H1 (cell line): ENCODE measurements at regions not wholly inside any gene's neighbourhood (a gene's known extent, or its start where the extent isn't known, plus 50 kb on each side); places are given as distances from the start of the nearest gene placed in this dataset.

Source experiments
- CTCF ChIA-PET: fragments of 300-600 bp; sonication (Branson Sonifier 250); formaldehyde crosslinking; loops from one replicate; lab custom pipeline; 2021; ENCODE audit not compliant: partially characterized antibody; lab: Charles Lee
- POLR2A ChIA-PET: fragments of 300-600 bp; sonication (Branson Sonifier 250); formaldehyde crosslinking; loops from one replicate; lab custom pipeline; 2021; ENCODE audit warnings: inconsistent platforms; ENCODE audit not compliant: partially characterized antibody; lab: Charles Lee
- DNase-seq, 2 experiments: peaks; one replicate each; pipeline versions ENCODE4 v3.0.0 to v3.0.0-alpha.2; 2010 to 2022; ENCODE audit warnings: low spot score in 2 of 2, low read depth in 1 of 2, mixed read lengths in 1 of 2
- FAIRE-seq: peaks from 2 replicates; lab custom pipeline; 2011; peaks lifted over from hg19 to GRCh38; lab: Jason Lieb, UNC
- H2AFZ ChIP-seq: 2 replicates; pipeline ENCODE4 v1.8.1; 2012; ENCODE audit warnings: low read length, inconsistent platforms
- H2AK5ac ChIP-seq: 2 replicates; pipeline ENCODE4 v1.6.1; 2013; ENCODE audit warnings: low read depth, low read length
- H2BK120ac ChIP-seq: replicated peaks from 2 replicates; pipeline ENCODE3; 2013; ENCODE audit warnings: low read depth, low read length, inconsistent platforms
- H2BK12ac ChIP-seq: 2 replicates; pipeline ENCODE4 v1.6.1; 2013; ENCODE audit warnings: low read depth, low read length
- H2BK15ac ChIP-seq: 2 replicates; pipeline ENCODE4 v1.6.1; 2013; ENCODE audit warnings: low read length
- H2BK20ac ChIP-seq: 2 replicates; pipeline ENCODE4 v1.6.1; 2013; ENCODE audit warnings: low read length
- H2BK5ac ChIP-seq: 2 replicates; pipeline ENCODE4 v1.6.1; 2013; ENCODE audit warnings: low read depth, low read length
- H3K14ac ChIP-seq: 2 replicates; pipeline ENCODE4 v1.6.1; 2013; ENCODE audit warnings: inconsistent platforms; ENCODE audit not compliant: insufficient read length
- H3K18ac ChIP-seq: 2 replicates; pipeline ENCODE4 v1.6.1; 2013; ENCODE audit warnings: low read length; ENCODE audit errors: extremely low read depth
- H3K23ac ChIP-seq: 2 replicates; pipeline ENCODE4 v1.6.1; 2013; ENCODE audit warnings: inconsistent platforms; ENCODE audit not compliant: insufficient read length
- H3K23me2 ChIP-seq: 2 replicates; pipeline ENCODE4 v1.6.1; 2013; ENCODE audit warnings: low read depth, low read length
- H3K27ac ChIP-seq: 2 replicates; pipeline ENCODE4 v1.6.1; 2011; ENCODE audit warnings: low read depth, low read length, inconsistent platforms
- H3K27me3 ChIP-seq, 4 experiments: replicated peaks in 1 of 4; 1 replicate in 1 of 4; 2 replicates in 3 of 4; pipeline versions ENCODE4 v1.6.1 to v1.8.1; 2011 to 2013; ENCODE audit warnings: low read length in 3 of 4, mild to moderate bottlenecking in 3 of 4, inconsistent platforms in 2 of 4, mixed read lengths in 2 of 4, moderate library complexity in 1 of 4; ENCODE audit not compliant: control insufficient read depth in 3 of 4, insufficient read depth in 3 of 4; ENCODE audit errors: extremely low read depth in 1 of 4
- H3K36me3 ChIP-seq, 4 experiments: 2 replicates each; pipeline versions ENCODE4 v1.6.1 to v1.8.1; 2011 to 2013; ENCODE audit warnings: mild to moderate bottlenecking in 4 of 4, low read length in 3 of 4, moderate library complexity in 2 of 4, control low read depth in 1 of 4, inconsistent platforms in 1 of 4; ENCODE audit not compliant: insufficient read depth in 4 of 4, control insufficient read depth in 2 of 4
- H3K4ac ChIP-seq: replicated peaks from 2 replicates; pipeline ENCODE3; 2013; ENCODE audit warnings: low read length, low read depth, mixed read lengths, inconsistent platforms; ENCODE audit not compliant: insufficient read length
- H3K4me1 ChIP-seq, 4 experiments: replicated peaks in 1 of 4; 1 replicate in 1 of 4; 2 replicates in 3 of 4; pipeline versions ENCODE4 v1.6.1 to v1.8.1; 2011 to 2013; ENCODE audit warnings: low read length in 3 of 4, inconsistent platforms in 2 of 4, mixed read lengths in 1 of 4; ENCODE audit not compliant: insufficient read depth in 4 of 4, control insufficient read depth in 3 of 4
- H3K4me2 ChIP-seq, 2 experiments: 2 replicates each; pipeline versions ENCODE4 v1.6.1 to v1.8.1; 2011 to 2013; ENCODE audit warnings: low read depth in 2 of 2, low read length in 2 of 2, control low read depth in 1 of 2, inconsistent platforms in 1 of 2, mild to moderate bottlenecking in 1 of 2; ENCODE audit not compliant: insufficient read depth in 1 of 2
- H3K4me3 ChIP-seq, 4 experiments: fragments of 200-600, 300-600 bp in 1 of 4; sonication (generic), shearing (Covaris generic), sonication (Bioruptor Twin) in 1 of 4; 2 replicates each; pipeline versions ENCODE4 v1.5.1 to v1.8.1; 2011 to 2016; ENCODE audit warnings: low read length in 4 of 4, low read depth in 3 of 4, control low read depth in 2 of 4, inconsistent platforms in 2 of 4, mild to moderate bottlenecking in 2 of 4, mixed read lengths in 1 of 4, moderate library complexity in 1 of 4; ENCODE audit not compliant: insufficient read depth in 2 of 4; ENCODE audit errors: extremely low read depth in 1 of 4
- H3K56ac ChIP-seq: replicated peaks from 2 replicates; pipeline ENCODE3; 2013; ENCODE audit warnings: low read depth, mild to moderate bottlenecking, mixed read lengths, low read length, inconsistent platforms; ENCODE audit not compliant: insufficient read length
- H3K79me1 ChIP-seq: 2 replicates; pipeline ENCODE4 v1.6.1; 2013; ENCODE audit warnings: low read depth, low read length, control low read depth
- H3K79me2 ChIP-seq, 2 experiments: 2 replicates each; pipeline versions ENCODE4 v1.6.1 to v1.8.1; 2012 to 2013; ENCODE audit warnings: low read length in 2 of 2, mild to moderate bottlenecking in 2 of 2, inconsistent platforms in 1 of 2; ENCODE audit not compliant: insufficient read depth in 2 of 2, control insufficient read depth in 1 of 2
- H3K9ac ChIP-seq, 4 experiments: replicated peaks in 1 of 4; 1 replicate in 1 of 4; 2 replicates in 3 of 4; pipeline versions ENCODE4 v1.6.1 to v1.8.1; 2011 to 2013; ENCODE audit warnings: low read depth in 3 of 4, low read length in 3 of 4, control low read depth in 2 of 4, mild to moderate bottlenecking in 2 of 4, moderate library complexity in 2 of 4, inconsistent platforms in 1 of 4; ENCODE audit errors: extremely low read depth in 1 of 4
- H3K9me3 ChIP-seq, 2 experiments: 2 replicates each; pipeline versions ENCODE4 v1.6.1 to v1.8.1; 2012 to 2013; ENCODE audit warnings: mild to moderate bottlenecking in 2 of 2, moderate library complexity in 2 of 2, control low read depth in 1 of 2, inconsistent platforms in 1 of 2, low read depth in 1 of 2, low read length in 1 of 2, mixed read lengths in 1 of 2; ENCODE audit not compliant: insufficient read depth in 2 of 2
- H4K20me1 ChIP-seq, 2 experiments: replicated peaks in 1 of 2; 2 replicates each; pipeline versions ENCODE3 to v1.8.1; 2011 to 2013; ENCODE audit warnings: inconsistent platforms in 2 of 2, low read length in 2 of 2, mild to moderate bottlenecking in 1 of 2; ENCODE audit not compliant: insufficient read depth in 2 of 2, control insufficient read depth in 1 of 2
- H4K5ac ChIP-seq: 2 replicates; pipeline ENCODE4 v1.6.1; 2013; ENCODE audit warnings: low read length, low read depth, mixed read lengths, inconsistent platforms; ENCODE audit not compliant: insufficient read length
- H4K8ac ChIP-seq: 2 replicates; pipeline ENCODE4 v1.8.0; 2013; ENCODE audit warnings: mild to moderate bottlenecking, moderate library complexity, low read length, inconsistent platforms; ENCODE audit not compliant: insufficient read depth; ENCODE audit errors: extremely low read depth
- H4K91ac ChIP-seq: replicated peaks from 2 replicates; pipeline ENCODE3; 2013; ENCODE audit warnings: low read length, mixed read lengths, inconsistent platforms; ENCODE audit not compliant: insufficient read length
- CBX8 ChIP-seq: fragments of 300-800, 300-1000 bp; sonication (generic); IDR thresholded peaks from 2 replicates; pipeline ENCODE4 v1.7.1; 2016; ENCODE audit warnings: low read depth, low read length, borderline replicate concordance
- CHD1 ChIP-seq: IDR thresholded peaks from 2 replicates; pipeline ENCODE4 v1.6.1; 2012; ENCODE audit warnings: low read depth, low read length, improper control_type of control experiment
- CREB1 ChIP-seq: IDR thresholded peaks from 2 replicates; pipeline ENCODE4 v1.6.1; 2012; ENCODE audit warnings: inconsistent platforms
- HDAC2 ChIP-seq, 2 experiments: fragments of 300-600 bp in 1 of 2; sonication (generic) in 1 of 2; IDR thresholded peaks; 2 replicates each; pipeline ENCODE4 v1.6.1; 2011 to 2012; ENCODE audit warnings: low read depth in 2 of 2, low read length in 2 of 2, mild to moderate bottlenecking in 2 of 2, moderate library complexity in 2 of 2, borderline replicate concordance in 1 of 2, inconsistent platforms in 1 of 2
- MAFK ChIP-seq: IDR thresholded peaks from 2 replicates; pipeline ENCODE4 v1.6.1; 2012; ENCODE audit warnings: low read depth, mild to moderate bottlenecking, improper control_type of control experiment, low read length
- NANOG ChIP-seq: IDR thresholded peaks from 2 replicates; pipeline ENCODE4 v1.6.1; 2011; ENCODE audit warnings: low read length, low read depth, mild to moderate bottlenecking, inconsistent platforms; ENCODE audit not compliant: insufficient read depth, poor library complexity, severe bottlenecking
- NRF1 ChIP-seq: IDR thresholded peaks from 2 replicates; pipeline ENCODE4 v1.6.1; 2011; ENCODE audit warnings: mild to moderate bottlenecking, low read depth, low read length, improper control_type of control experiment
- SIRT6 ChIP-seq: IDR thresholded peaks from one replicate; pipeline ENCODE4 v1.7.1; 2012; ENCODE audit warnings: low read length, inconsistent platforms
- SP1 ChIP-seq: IDR thresholded peaks from 2 replicates; pipeline ENCODE4 v1.6.1; 2011; ENCODE audit warnings: low read depth, low read length
- SP2 ChIP-seq: IDR thresholded peaks from 2 replicates; pipeline ENCODE4 v1.6.1; 2012; ENCODE audit warnings: mild to moderate bottlenecking, low read length, inconsistent platforms
- YY1 ChIP-seq: IDR thresholded peaks from 2 replicates; pipeline ENCODE4 v1.6.1; 2011; ENCODE audit warnings: low read depth, mild to moderate bottlenecking, low read length
- WGBS, 2 experiments: shearing (Covaris generic) in 1 of 2; methylation state at CpG; one replicate each; pipeline versions ENCODE4 v1.1.6 to v1.1.7; 2013 to 2015; ENCODE audit warnings: low lambda C conversion rate in 2 of 2, mixed read lengths in 2 of 2, inconsistent platforms in 1 of 2, low coverage in 1 of 2, missing lambda C conversion rate in 1 of 2; ENCODE audit not compliant: insufficient replicate concordance in 2 of 2, insufficient coverage in 1 of 2, insufficient read length in 1 of 2; ENCODE audit errors: extremely low coverage in 1 of 2, missing lambda C conversion rate in 1 of 2; 5-methylcytosine and 5-hydroxymethylcytosine counted together
- TF ChIP-seq, protein P1 (sequence below): IDR thresholded peaks from 2 replicates; pipeline ENCODE4 v1.6.1; 2011; ENCODE audit warnings: low read length, improper control_type of control experiment

- no peak overlapping the region for H3K9ac ChIP-seq
- peak overlapping the region; percentile 51 for H2BK120ac ChIP-seq
- H3K36me3 ChIP-seq: no peaks in the 10 kb centered on the region
- H3K23ac ChIP-seq: no peak overlapping the region
- H2BK15ac ChIP-seq: no peak overlapping the region
- H2BK12ac ChIP-seq: peak overlapping the region; percentile 90
- H3K4ac ChIP-seq: no peak overlapping the region
- TF ChIP-seq CREB1 (no peak), HDAC2 (IDR thresholded peaks at IDR 0.05; ENCODE audit: borderline replicate concordance in 1 of 2, low read depth in 2 of 2, low read length in 2 of 2) (no peak), MAFK (no peak), CHD1 (no peak), SIRT6 (no peak), YY1 (no peak), NANOG (no peak), SP2 (no peak), NRF1 (no peak), SP1 (no peak), CBX8 (no peak)
- TF ChIP-seq, protein P1, sequence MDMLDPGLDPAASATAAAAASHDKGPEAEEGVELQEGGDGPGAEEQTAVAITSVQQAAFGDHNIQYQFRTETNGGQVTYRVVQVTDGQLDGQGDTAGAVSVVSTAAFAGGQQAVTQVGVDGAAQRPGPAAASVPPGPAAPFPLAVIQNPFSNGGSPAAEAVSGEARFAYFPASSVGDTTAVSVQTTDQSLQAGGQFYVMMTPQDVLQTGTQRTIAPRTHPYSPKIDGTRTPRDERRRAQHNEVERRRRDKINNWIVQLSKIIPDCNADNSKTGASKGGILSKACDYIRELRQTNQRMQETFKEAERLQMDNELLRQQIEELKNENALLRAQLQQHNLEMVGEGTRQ: no peak
- peaks cover 5 to 16% (median 11%) of the 10 kb centered on the region in 4 experiments; a peak in 5 of 7 replicates for H3K4me1 ChIP-seq
- H2BK20ac ChIP-seq: no peak overlapping the region
- no peak overlapping the region for H3K4me3 ChIP-seq
- 0 out of 2 replicates have a peak overlapping the region, but pooled peaks have one; percentile 19 for H3K18ac ChIP-seq
- no peak overlapping the region for H2AFZ ChIP-seq
- H3K27me3 ChIP-seq: no peaks in the 10 kb centered on the region
- ChIA-PET POLR2A (interaction anchor here (0.8 kb wide), 1 partner anchor 168 kb away, joined by 3 read pairs; no protein-coding TSS in a partner anchor), CTCF (interaction anchor here (0.5 to 1.4 kb wide), 6 partner anchors 17 to 473 kb away, joined by 3 read pairs; no protein-coding TSS in a partner anchor)
- H2BK5ac ChIP-seq: peak overlapping the region; percentile 49; the same call in 1 of the 2 replicates
- no peak overlapping the region for H3K14ac ChIP-seq
- peaks cover 8 to 23% of the 10 kb centered on the region in 2 experiments; a peak in 2 of 4 replicates for H3K79me2 ChIP-seq
- FAIRE-seq: no peak
- H3K9me3 ChIP-seq: 0 out of 4 replicates have a peak, but pooled peaks cover 0 to 2% of the 10 kb centered on the region in 2 experiments
- H4K8ac ChIP-seq: peak overlapping the region; percentile 36; the same call in 1 of the 2 replicates
- H4K20me1 ChIP-seq: peaks cover 0 to 1% of the 10 kb centered on the region in 2 experiments
- peak overlapping the region; percentile 80 for H4K91ac ChIP-seq
- H3K23me2 ChIP-seq: 0 out of 2 replicates have a peak, but pooled peaks cover 3% of the 10 kb centered on the region
- no peak overlapping the region for H2AK5ac ChIP-seq
- H3K56ac ChIP-seq: no peak overlapping the region
- no peak overlapping the region for H3K4me2 ChIP-seq
- H3K79me1 ChIP-seq: no peaks in the 10 kb centered on the region; the same call in 1 of the 2 replicates
- no peak overlapping the region for H4K5ac ChIP-seq
- 89% methylated on average over 2 of the region's 2 CpGs; no CpG with 5 or more reads in 1 of the 2 experiments for WGBS, 2 experiments
- DNase-seq: no peak
- no peak overlapping the region for H3K27ac ChIP-seq
Measured at GRCh38 chr6:14968056-14968637, 277.7 kb upstream of the JARID2 start.
